ENCODE measurements at regions not wholly inside any gene's neighbourhood (a gene's known extent, or its start where the extent isn't known, plus 50 kb on each side); places are given as distances from the start of the nearest gene placed in this dataset.
"Not testable (repeated sequence)": the region's sequence is repeated elsewhere in the genome, so short reads cannot be mapped to it uniquely, and the experiment has no call there.

GRCh38 chr3:137709011-137709601, 55.0 kb upstream of the SOX14 start:
- H3K4me3 ChIP-seq (ENCODE audit: low read depth, low read length), result no peak overlapping the region
- peak; percentile 46 for TF ChIP-seq CTCF (IDR thresholded peaks at IDR 0.05; ENCODE audit: insufficient read depth, low read depth, low read length, missing control alignments)
- peak; percentile 27 for DNase-seq (ENCODE audit: low read depth)

GRCh38 chr3:137713965-137714364, 50.1 kb upstream of the SOX14 start:
- H3K4me3 ChIP-seq (ENCODE audit: low read depth, low read length); DNase-seq (ENCODE audit: low read depth): not testable (repeated sequence)
